HEK293T (cell line): ENCODE measurements at regions not wholly inside any gene's neighbourhood (a gene's known extent, or its start where the extent isn't known, plus 50 kb on each side); places are given as distances from the start of the nearest gene placed in this dataset.

Source experiments
- CTCF ChIA-PET: fragments of 350-600 bp; formaldehyde crosslinking; extraction: SDS; loops from one replicate; lab custom pipeline; 2021; ENCODE audit warnings: antibody characterized with exemption, inconsistent platforms; lab: Yijun Ruan, JAX
- POLR2A ChIA-PET: fragments of 350-600 bp; formaldehyde crosslinking; extraction: SDS; loops from one replicate; lab custom pipeline; 2020; ENCODE audit warnings: antibody characterized with exemption, inconsistent platforms; lab: Yijun Ruan, JAX
- DNase-seq: peaks from one replicate; pipeline ENCODE4 v3.0.0; 2012; ENCODE audit warnings: mixed read lengths; ENCODE audit errors: extremely low spot score
- ARNT ChIP-seq: fragments of 450-650 bp; IDR thresholded peaks from 2 replicates; pipeline ENCODE4 v1.6.1; 2017; ENCODE audit warnings: mild to moderate bottlenecking
- BHLHE40 ChIP-seq: fragments of 450-650 bp; IDR thresholded peaks from 2 replicates; pipeline ENCODE4 v1.6.1; 2016; ENCODE audit warnings: mild to moderate bottlenecking, moderate library complexity, borderline replicate concordance
- CTBP1 ChIP-seq: fragments of 450-650 bp; IDR thresholded peaks from 2 replicates; pipeline ENCODE4 v1.6.1; 2016; ENCODE audit warnings: borderline replicate concordance
- ELF4 ChIP-seq: fragments of 450-650 bp; IDR thresholded peaks from 2 replicates; pipeline ENCODE4 v1.6.1; 2017; ENCODE audit warnings: antibody characterized with exemption
- FOXA1 ChIP-seq: fragments of 450-650 bp; IDR thresholded peaks from 2 replicates; pipeline ENCODE4 v1.6.1; 2016; ENCODE audit warnings: mild to moderate bottlenecking
- FOXK2 ChIP-seq: fragments of 450-650 bp; IDR thresholded peaks from 2 replicates; pipeline ENCODE4 v1.6.1; 2016; ENCODE audit warnings: mild to moderate bottlenecking
- FOXM1 ChIP-seq: fragments of 450-650 bp; IDR thresholded peaks from 2 replicates; pipeline ENCODE4 v1.6.1; 2017; ENCODE audit warnings: mild to moderate bottlenecking, borderline replicate concordance
- HDGF ChIP-seq: fragments of 450-650 bp; IDR thresholded peaks from 2 replicates; pipeline ENCODE4 v1.6.1; 2017; ENCODE audit warnings: antibody characterized with exemption, borderline replicate concordance
- L3MBTL2 ChIP-seq: fragments of 450-650 bp; conservative IDR thresholded peaks from 2 replicates; pipeline ENCODE4 v1.6.1; 2016; ENCODE audit warnings: mild to moderate bottlenecking
- LEF1 ChIP-seq: fragments of 450-650 bp; IDR thresholded peaks from 2 replicates; pipeline ENCODE4 v1.6.1; 2017; ENCODE audit warnings: mild to moderate bottlenecking, borderline replicate concordance
- NFRKB ChIP-seq: fragments of 450-650 bp; IDR thresholded peaks from 2 replicates; pipeline ENCODE4 v1.6.1; 2016; ENCODE audit warnings: mild to moderate bottlenecking, moderate library complexity
- SP1 ChIP-seq: fragments of 450-650 bp; IDR thresholded peaks from 2 replicates; pipeline ENCODE4 v1.6.1; 2017
- SUZ12 ChIP-seq: fragments of 450-650 bp; IDR thresholded peaks from 2 replicates; pipeline ENCODE4 v1.6.1; 2016; ENCODE audit warnings: mild to moderate bottlenecking
- TARDBP ChIP-seq: fragments of 450-650 bp; IDR thresholded peaks from 2 replicates; pipeline ENCODE4 v1.6.1; 2016
- ZNF384 ChIP-seq: fragments of 450-650 bp; IDR thresholded peaks from 2 replicates; pipeline ENCODE4 v1.6.1; 2016
- TF ChIP-seq, protein P1 (sequence below): fragments of 450-650 bp; IDR thresholded peaks from 2 replicates; pipeline ENCODE4 v1.6.1; 2016

- POLR2A ChIA-PET = no interaction called here
- DNase-seq = no peak
- CTCF ChIA-PET = no interaction called here
- TF ChIP-seq HDGF (no peak), FOXK2 (no peak), SUZ12 (no peak)
These were observed 138.6 kb downstream of the DUSP6 start for GRCh38 chr12:89213747-89214146.

GRCh38 chr12:89213139-89213538 lies 139.2 kb downstream of the DUSP6 start:
- DNase-seq = no peak
- ChIA-PET CTCF (no interaction called here), POLR2A (no interaction called here)
- TF ChIP-seq HDGF = no peak
- no peak for TF ChIP-seq FOXK2
- TF ChIP-seq NFRKB = no peak
- TF ChIP-seq, protein P1, sequence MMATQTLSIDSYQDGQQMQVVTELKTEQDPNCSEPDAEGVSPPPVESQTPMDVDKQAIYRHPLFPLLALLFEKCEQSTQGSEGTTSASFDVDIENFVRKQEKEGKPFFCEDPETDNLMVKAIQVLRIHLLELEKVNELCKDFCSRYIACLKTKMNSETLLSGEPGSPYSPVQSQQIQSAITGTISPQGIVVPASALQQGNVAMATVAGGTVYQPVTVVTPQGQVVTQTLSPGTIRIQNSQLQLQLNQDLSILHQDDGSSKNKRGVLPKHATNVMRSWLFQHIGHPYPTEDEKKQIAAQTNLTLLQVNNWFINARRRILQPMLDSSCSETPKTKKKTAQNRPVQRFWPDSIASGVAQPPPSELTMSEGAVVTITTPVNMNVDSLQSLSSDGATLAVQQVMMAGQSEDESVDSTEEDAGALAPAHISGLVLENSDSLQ = no peak

GRCh38 chr12:89212339-89212771 lies 139.9 kb downstream of the DUSP6 start:
- TF ChIP-seq FOXK2 (no peak), NFRKB (no peak), HDGF (no peak), BHLHE40 (no peak), TARDBP (no peak), ELF4 (no peak), SUZ12 (no peak)
- TF ChIP-seq, protein P1 = no peak
- DNase-seq = no peak
- POLR2A ChIA-PET = no interaction called here
- CTCF ChIA-PET = no interaction called here

DNA sequence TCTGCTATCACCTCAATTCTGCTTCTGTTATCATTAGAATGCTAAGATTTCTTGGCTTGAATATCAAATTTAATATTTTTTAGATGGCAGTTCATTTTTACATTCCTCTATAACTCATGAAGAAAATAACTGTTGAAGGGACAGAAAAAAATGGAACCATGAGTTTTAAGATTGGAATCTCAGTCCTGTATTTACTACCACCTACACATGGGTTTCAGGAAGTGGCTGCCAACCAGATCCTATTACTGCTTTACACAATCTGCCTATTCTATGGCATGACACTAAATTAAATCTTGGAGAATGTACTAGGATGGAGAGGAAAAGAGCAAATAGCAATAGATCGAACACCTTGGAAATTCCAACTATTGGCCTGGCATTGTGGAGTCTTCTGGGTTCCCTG lies 140.8 kb downstream of the DUSP6 start:
- ChIA-PET CTCF (no interaction called here), POLR2A (no interaction called here)
- DNase-seq = no peak
- no peak for TF ChIP-seq SUZ12
- no peak for TF ChIP-seq SP1
- TF ChIP-seq ARNT = no peak
- no peak for TF ChIP-seq TARDBP
- no peak for TF ChIP-seq FOXK2
- no peak for TF ChIP-seq BHLHE40
- no peak for TF ChIP-seq ZNF384
- no peak for TF ChIP-seq FOXM1
- TF ChIP-seq, protein P1 = no peak
- TF ChIP-seq LEF1 = no peak
- no peak for TF ChIP-seq FOXA1
- TF ChIP-seq HDGF = no peak
- TF ChIP-seq ELF4 = no peak
- no peak for TF ChIP-seq CTBP1
- TF ChIP-seq L3MBTL2 = no peak
- no peak for TF ChIP-seq NFRKB

GRCh38 chr12:89210277-89210676 lies 142.0 kb downstream of the DUSP6 start:
- TF ChIP-seq SP1 = no peak
- no peak for TF ChIP-seq SUZ12
- TF ChIP-seq NFRKB = no peak
- TF ChIP-seq, protein P1 = no peak
- TF ChIP-seq HDGF = no peak
- no peak for TF ChIP-seq CTBP1
- TF ChIP-seq BHLHE40 = no peak
- no peak for TF ChIP-seq ZNF384
- no peak for TF ChIP-seq FOXA1
- TF ChIP-seq L3MBTL2 = no peak
- TF ChIP-seq ELF4 = no peak
- TF ChIP-seq ARNT = no peak
- no peak for TF ChIP-seq TARDBP
- no peak for TF ChIP-seq FOXK2
- TF ChIP-seq LEF1 = no peak
- ChIA-PET CTCF (no interaction called here), POLR2A (no interaction called here)
- no peak for DNase-seq

- POLR2A ChIA-PET = no interaction called here
- no peak for DNase-seq
These were observed 143.6 kb downstream of the DUSP6 start for GRCh38 chr12:89208661-89209096.

More at GRCh38 chr12:89208661-89209096, 143.6 kb downstream of the DUSP6 start:
- TF ChIP-seq L3MBTL2 (no peak), TARDBP (no peak), FOXA1 (no peak), SUZ12 (no peak), LEF1 (no peak), BHLHE40 (no peak), ZNF384 (no peak), ARNT (no peak), CTBP1 (no peak), ELF4 (no peak), HDGF (no peak), FOXK2 (no peak)
- TF ChIP-seq, protein P1 = no peak
- CTCF ChIA-PET = no interaction called here
